ENCODE measurements at regions not wholly inside any gene's neighbourhood (a gene's known extent, or its start where the extent isn't known, plus 50 kb on each side); places are given as distances from the start of the nearest gene placed in this dataset.
"Not testable (repeated sequence)": the region's sequence is repeated elsewhere in the genome, so short reads cannot be mapped to it uniquely, and the experiment has no call there.

DNA sequence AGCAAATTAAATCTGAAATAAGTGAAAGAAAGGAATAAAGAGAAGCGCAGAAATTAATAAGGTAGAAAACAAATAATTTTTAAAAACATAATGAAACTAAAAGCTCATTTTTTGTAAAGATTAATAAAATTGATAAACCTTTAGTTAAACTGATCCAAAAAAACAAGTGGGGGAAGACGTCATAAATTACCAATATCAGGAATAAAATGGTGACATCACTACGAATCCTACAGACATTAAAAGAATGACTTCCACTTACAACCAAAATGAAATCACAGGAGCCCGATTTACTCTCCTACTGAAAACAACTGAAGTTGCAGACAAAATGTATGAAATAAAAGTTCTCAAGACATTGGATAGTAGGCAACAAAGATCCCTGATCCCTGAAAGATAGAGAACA lies 68.1 kb upstream of the IFFO2 start:
- H3K36me3 ChIP-seq (ENCODE audit: insufficient read depth in 1 of 2, low read depth in 1 of 2): no peaks in the 10 kb centered on the region
- intact Hi-C loops (cut with DNase I): no loop called here
- H3K27ac ChIP-seq: no peak overlapping the region
- TF ChIP-seq, protein P1, sequence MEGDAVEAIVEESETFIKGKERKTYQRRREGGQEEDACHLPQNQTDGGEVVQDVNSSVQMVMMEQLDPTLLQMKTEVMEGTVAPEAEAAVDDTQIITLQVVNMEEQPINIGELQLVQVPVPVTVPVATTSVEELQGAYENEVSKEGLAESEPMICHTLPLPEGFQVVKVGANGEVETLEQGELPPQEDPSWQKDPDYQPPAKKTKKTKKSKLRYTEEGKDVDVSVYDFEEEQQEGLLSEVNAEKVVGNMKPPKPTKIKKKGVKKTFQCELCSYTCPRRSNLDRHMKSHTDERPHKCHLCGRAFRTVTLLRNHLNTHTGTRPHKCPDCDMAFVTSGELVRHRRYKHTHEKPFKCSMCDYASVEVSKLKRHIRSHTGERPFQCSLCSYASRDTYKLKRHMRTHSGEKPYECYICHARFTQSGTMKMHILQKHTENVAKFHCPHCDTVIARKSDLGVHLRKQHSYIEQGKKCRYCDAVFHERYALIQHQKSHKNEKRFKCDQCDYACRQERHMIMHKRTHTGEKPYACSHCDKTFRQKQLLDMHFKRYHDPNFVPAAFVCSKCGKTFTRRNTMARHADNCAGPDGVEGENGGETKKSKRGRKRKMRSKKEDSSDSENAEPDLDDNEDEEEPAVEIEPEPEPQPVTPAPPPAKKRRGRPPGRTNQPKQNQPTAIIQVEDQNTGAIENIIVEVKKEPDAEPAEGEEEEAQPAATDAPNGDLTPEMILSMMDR (IDR thresholded peaks at IDR 0.05): no peak
- H3K27me3 ChIP-seq (ENCODE audit: insufficient read depth in 3 of 3, low read length in 2 of 3): peaks cover 0 to 31% (median 0%) of the 10 kb centered on the region in 3 donors
- DNase-seq (no peak), ATAC-seq (no peak)
- H3K4me3 ChIP-seq: no peak overlapping the region
- no peaks in the 10 kb centered on the region for H3K9me3 ChIP-seq
- WGBS, 3 donors: 91 to 94% (median 92%) methylated on average over 4 of the region's 4 CpGs
- no peaks in the 10 kb centered on the region for H3K4me1 ChIP-seq

DNA sequence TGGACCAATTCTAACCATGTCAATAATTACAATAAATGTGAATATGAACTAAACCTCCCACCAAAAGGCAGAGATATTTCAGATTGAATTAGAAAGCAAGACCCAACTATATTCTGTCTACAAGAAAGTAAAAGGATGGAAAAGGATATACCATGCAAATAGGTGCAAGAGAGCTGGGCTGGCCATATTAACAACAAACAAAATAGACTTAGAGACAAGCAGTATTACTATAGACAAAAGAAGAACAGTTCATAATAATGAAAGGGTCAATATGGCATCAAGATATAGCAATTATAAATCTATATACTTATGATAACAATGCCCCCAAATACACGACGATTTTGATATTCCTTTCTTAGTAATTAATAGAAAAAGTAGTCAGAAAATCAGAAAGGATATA lies 67.3 kb upstream of the IFFO2 start:
- Histone ChIP-seq H3K4me1 (no peaks in the 10 kb centered on the region), H3K27me3 (ENCODE audit: insufficient read depth in 3 of 3, low read length in 2 of 3) (peaks cover 0 to 23% (median 0%) of the 10 kb centered on the region in 3 donors), H3K27ac (no peak overlapping the region), H3K36me3 (ENCODE audit: insufficient read depth in 1 of 2, low read depth in 1 of 2) (no peaks in the 10 kb centered on the region), H3K4me3 (no peak overlapping the region), H3K9me3 (no peaks in the 10 kb centered on the region)
- ATAC-seq (no peak), DNase-seq (no peak)
- 49 to 99% (median 76%) methylated on average over 2 of the region's 2 CpGs for WGBS, 3 donors
- intact Hi-C loops (cut with DNase I): no loop called here
- TF ChIP-seq, protein P1 (IDR thresholded peaks at IDR 0.05): no peak

DNA sequence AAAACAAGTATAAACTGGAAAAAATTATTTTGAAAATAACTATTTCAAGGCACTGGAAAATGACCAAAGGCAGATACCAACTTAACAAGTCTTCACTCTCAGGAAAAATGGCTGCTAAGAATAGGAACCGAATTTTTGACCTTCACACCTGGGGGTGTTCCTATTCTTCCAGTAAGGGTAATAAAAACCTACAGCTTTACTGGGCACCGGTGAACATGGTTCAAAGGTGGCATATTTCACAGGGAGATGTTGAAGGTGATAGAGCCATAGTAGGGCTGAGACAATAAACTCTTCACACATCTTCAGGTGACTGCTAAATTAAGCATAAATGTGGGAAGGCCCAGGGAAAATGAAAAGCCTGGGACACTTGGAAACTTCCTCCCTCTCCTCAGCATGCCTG lies 65.4 kb upstream of the IFFO2 start:
- intact Hi-C loops (cut with DNase I): no loop called here
- no peak overlapping the region for H3K4me3 ChIP-seq
- ATAC-seq (no peak), DNase-seq (no peak)
- 27 to 41% (median 33%) methylated on average over 2 of the region's 2 CpGs for WGBS, 3 donors
- TF ChIP-seq, protein P1 (IDR thresholded peaks at IDR 0.05): no peak
- H3K36me3 ChIP-seq (ENCODE audit: insufficient read depth in 1 of 2, low read depth in 1 of 2): no peaks in the 10 kb centered on the region
- no peaks in the 10 kb centered on the region for H3K4me1 ChIP-seq
- H3K27me3 ChIP-seq (ENCODE audit: insufficient read depth in 3 of 3, low read length in 2 of 3): peaks cover 0 to 5% (median 0%) of the 10 kb centered on the region in 3 donors
- no peaks in the 10 kb centered on the region for H3K9me3 ChIP-seq
- no peak overlapping the region for H3K27ac ChIP-seq

DNA sequence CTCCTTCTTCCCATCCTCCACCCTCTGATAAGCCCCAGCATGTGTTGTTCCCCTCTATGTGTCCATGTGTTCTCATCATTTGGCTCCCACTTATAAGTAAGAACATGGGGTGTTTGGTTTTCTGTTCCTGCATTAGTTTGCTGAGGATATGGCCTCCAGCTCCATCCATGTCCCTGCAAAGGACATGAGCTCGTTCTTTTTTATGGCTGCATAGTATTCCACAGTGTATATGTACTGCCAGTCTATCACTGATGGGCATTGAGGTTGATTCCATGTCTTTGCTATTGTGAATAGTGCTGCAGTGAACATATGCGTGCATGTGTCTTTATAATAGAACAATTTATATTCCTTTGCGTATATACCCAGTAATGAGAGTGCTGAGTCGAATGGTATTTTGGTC lies 62.8 kb upstream of the IFFO2 start:
- DNase-seq; intact Hi-C loops (cut with DNase I); H3K27ac ChIP-seq; ATAC-seq; H3K4me1 ChIP-seq; H3K36me3 ChIP-seq (ENCODE audit: insufficient read depth in 1 of 2, low read depth in 1 of 2); H3K27me3 ChIP-seq (ENCODE audit: insufficient read depth in 3 of 3, low read length in 2 of 3); H3K4me3 ChIP-seq; H3K9me3 ChIP-seq: not testable (repeated sequence)
- WGBS, 3 donors: 94 to 99% (median 96%) methylated on average over 4 of the region's 4 CpGs

DNA sequence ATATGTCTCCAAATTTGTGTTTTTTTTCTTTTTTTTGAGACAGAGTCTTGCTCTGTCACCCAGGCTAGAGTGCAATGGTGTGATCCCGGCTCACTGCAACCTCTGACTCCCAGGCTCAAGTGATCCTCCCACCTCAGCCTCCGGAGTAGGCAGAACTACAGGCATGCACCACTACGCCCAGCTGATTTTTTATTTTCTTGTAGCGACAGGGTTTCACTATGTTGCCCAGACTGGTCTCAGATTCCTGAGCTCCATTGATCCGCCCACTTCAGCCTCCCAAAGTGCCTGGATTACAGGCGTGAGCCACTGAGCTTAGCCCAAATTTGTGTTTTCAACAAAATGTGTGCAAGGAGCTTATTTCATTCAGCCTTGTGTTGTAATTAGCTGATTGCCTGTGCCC lies 59.0 kb upstream of the IFFO2 start:
- intact Hi-C loops (cut with DNase I): no loop called here

More for the DNA sequence above, 59.0 kb upstream of the IFFO2 start:
- no peaks in the 10 kb centered on the region for H3K27me3 ChIP-seq (ENCODE audit: insufficient read depth in 3 of 3, low read length in 2 of 3)
- H3K9me3 ChIP-seq: no peaks in the 10 kb centered on the region
- H3K36me3 ChIP-seq (ENCODE audit: insufficient read depth in 1 of 2, low read depth in 1 of 2): no peaks in the 10 kb centered on the region
- ATAC-seq: no peak
- WGBS, 3 donors: 87 to 90% (median 90%) methylated on average over 6 of the region's 6 CpGs
- no peak for DNase-seq
- no peak overlapping the region for H3K4me3 ChIP-seq
- H3K27ac ChIP-seq: no peak overlapping the region
- H3K4me1 ChIP-seq: no peaks in the 10 kb centered on the region
- TF ChIP-seq, protein P1 (IDR thresholded peaks at IDR 0.05): no peak
